HG02588 (cell line): ENCODE measurements at regions not wholly inside any gene's neighbourhood (a gene's known extent, or its start where the extent isn't known, plus 50 kb on each side); places are given as distances from the start of the nearest gene placed in this dataset.
"Not testable (repeated sequence)": the region's sequence is repeated elsewhere in the genome, so short reads cannot be mapped to it uniquely, and the experiment has no call there.

ENCODE experiments used
- ATAC-seq: cut with Tn5 transposase; IDR thresholded peaks from one replicate; pipeline ENCODE4 v1.9.1; 2021; ENCODE audit warnings: mild to moderate bottlenecking, moderate library complexity; ENCODE audit not compliant: unreplicated experiment

DNA sequence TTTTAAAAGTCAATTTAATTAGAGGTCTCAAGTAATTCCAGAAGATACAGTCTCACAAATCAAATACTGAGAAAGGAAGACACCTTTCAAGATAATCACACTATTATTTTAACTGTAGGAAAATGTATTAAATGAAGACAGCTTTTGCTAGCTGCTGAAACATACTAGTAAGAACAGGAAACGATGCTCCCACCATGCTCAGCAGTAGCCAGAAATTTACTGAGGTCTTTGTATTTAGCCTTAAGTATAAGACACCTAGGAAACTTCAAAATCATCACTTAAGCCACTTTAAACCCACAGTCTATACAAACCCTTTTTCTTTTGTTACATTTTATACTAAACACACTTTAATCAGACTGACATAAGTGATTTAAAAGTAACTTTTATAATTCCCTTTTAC is 72.7 kb upstream of the NPIPB12 start:
- ATAC-seq = not testable (repeated sequence)

DNA sequence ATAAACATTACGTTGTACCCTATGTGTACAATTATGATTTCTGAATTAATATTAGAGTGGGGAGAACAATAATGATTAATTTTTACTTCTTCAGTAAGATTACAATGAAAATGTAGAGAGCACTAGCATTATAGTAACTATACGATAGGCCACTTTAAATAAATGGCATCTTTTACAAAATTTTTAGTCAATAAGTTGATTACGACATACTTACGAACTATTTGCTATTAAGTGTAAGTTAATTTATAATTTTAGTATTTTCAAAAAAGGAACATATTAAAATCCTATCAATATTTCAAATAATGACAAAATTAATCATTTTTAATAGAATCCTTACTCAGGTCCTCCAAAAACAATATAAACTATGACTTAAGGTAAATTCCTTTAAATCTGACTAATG is 75.6 kb upstream of the NPIPB12 start:
- not testable (repeated sequence) for ATAC-seq

DNA sequence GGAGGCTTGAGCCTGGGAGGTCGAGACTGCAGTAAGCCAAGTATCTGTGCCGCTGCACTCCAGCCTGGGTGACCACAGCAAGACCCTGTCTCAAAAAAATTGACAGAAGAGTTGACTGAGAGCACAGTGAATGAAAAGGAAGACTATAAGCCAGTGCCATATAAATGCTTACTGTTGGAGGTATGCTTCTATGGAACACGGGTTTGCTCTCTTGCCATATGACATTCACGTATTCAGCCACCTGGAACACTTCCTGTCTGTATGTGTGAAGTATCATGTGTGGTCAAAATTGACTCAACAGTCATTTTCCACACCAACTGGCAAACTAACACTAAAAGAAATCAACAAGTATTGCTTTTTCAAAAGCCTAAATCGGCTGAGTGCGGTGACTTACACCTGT is 71.1 kb upstream of the SPN start:
- not testable (repeated sequence) for ATAC-seq

DNA sequence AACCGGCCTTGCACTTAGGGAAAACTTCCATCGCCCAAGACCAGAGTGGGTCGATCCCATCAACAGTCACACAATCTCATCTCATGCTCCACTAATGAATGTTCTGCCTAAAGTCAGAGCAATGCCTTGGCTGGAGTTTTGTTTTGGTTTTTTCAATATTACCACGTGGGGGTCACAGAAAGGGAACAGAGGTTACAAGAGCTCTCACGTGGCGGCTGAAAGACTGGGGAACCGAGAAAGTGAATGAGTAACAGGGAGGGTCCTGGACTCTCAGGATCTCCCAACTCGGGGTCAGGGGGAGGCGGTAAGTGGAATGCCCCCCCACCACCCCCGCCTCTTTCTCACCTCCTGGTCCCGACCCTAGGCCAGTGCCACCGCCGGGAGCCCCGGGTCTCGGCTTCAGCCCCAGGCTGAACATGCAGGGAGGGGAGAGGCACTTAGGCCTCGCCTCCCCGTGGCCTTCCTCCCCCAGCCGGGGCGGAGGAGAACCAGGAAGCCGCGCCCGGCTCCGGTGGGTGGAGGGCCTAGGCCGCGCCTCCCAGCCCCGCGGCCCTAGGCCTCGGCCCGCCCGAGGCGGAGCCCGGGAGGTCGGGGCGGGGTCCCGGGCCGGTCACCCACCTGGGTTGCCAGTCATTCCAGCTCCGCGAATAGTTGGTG is 68.7 kb upstream of the SPN start:
- ATAC-seq = peak; percentile 39

DNA sequence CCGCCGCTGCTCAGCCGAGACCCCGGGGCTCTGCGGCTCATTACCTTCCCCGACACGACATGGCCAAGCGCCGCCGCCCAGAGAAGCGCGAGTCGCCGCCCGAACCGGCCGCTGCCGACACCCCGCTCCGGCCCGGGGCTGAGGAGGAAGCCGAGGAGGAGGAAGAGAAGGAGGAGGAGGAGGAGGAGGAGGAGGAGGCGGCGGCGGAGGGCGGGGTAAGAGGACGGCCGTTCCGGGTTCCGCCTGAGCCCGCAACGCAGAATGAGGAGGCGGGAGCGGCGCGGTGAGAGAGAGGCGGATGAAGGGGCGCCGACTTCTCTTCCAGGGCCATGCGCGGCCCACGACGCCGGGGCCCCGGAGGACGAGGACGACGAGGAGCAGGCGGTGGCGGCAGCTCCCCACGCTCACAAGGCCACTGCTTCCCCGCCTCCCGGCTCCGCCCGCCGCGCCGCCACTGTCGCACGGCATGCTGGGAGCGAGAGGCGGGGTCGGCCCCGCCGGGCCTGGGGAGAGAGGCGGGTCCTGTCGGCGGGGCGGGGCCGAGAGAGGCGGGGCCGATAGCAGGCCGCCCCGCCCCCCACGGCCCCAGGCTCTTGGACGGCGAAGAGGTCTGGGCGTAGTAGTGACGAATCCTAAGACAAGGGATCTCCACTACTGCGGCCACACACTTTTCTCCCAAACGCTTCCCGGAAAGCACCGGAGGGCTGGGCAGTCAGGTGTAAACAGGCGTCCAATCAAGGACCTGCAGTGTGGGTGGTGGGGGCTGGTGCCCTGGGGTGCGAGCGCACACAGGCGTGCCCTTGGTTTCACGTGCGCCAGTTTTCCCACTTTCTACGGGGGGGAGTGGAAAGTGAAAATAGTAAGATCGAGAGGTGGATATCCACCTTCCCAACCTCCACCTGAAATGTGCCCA is 67.9 kb upstream of the SPN start:
- peak; percentile 71 for ATAC-seq

DNA sequence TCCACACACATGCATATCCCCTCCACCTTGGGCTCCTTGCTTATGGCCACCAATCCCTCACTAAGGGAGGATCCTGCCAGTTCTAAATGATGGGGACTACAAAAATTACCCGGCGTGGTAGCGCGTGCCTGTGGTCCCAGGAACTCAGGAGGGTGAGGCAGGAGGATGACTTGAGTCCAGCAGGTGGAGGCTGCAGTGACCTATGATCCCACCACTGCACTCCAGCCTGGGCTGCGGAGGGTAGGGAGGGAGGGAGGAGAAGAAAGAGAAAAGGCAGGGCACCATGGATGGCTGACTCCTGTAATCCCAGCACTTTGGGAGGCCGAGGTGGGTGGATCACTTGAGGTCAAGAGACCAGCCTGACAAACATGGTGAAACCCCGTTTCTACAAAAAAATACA is 66.0 kb upstream of the SPN start:
- not testable (repeated sequence) for ATAC-seq

DNA sequence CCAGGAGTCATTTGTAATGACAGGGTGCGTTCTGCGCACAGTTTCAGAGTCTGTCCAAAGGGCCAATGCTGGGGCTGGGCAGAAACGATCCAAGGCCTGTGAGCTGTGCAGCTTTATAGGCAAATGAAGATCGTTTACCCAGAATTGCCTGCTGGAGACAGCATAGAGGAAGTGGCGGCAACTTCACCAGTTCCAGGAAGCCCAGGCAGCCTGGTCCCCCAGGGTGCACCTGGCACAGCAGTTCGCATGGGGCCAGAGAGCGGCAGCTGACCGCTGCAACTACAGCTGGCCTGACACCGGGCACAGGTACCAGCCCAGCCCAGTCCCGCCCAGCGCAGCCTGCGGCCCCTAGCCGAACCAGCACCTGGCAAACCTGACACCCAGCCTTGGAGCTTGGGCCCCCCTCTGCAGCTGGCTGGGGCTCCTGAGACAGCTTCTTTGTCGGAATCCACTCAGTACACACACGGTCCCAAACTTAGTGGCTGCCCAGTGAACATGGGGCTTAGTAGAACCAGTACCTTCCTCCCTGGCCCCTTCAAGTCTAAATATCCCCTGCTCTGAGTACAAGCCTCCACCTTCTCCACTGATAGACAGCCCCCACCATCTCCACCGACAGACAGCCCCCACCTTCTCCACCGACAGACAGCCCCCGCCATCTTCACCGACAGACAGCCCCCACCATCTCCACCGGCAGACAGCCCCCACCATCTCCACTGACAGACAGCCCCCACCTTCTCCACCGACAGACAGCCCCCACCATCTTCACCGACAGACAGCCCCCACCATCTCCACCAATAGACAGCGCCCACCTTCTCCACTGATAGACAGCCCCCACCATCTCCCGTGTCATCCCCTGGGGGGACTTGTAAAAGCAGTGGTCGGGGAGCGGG is 62.7 kb upstream of the SPN start:
- ATAC-seq = not testable (repeated sequence)

DNA sequence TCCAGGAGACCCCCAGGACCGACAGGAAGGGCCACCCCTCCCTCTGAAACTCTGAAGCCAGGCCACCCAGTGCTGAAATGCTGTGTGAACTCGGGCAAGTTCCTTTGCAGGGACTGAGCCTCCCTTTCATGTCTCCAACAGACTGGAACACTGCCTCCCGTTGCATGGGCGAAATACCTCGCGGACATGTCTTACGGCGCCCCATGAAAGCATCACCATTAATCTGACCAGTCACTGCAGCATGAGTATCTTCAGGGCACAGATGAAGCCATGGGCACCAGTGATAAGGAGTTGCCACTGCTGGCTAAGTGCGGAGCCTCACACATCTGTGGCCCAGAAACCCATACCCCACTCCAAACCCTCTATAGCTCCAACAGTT is 60.8 kb upstream of the SPN start:
- not testable (repeated sequence) for ATAC-seq

DNA sequence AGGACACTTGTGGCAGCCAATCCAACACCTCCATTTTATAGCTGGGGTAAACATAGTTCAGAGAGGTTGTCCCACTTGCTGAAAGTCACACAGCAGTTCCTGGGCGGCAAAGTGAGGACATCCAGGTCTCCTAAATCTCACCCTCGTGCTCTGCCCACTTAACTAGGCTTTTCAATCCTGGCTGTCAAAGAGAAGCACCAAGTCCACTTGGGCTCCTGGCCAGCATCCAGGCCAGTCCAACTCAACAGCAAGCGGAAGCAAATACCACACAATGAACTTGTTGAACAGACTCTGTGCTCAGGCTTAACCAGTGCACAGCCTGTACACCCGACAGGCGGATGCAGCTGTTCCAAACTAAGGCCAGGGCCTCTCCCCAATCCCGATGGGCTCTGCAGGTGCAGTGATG is 60.4 kb upstream of the SPN start:
- not testable (repeated sequence) for ATAC-seq

DNA sequence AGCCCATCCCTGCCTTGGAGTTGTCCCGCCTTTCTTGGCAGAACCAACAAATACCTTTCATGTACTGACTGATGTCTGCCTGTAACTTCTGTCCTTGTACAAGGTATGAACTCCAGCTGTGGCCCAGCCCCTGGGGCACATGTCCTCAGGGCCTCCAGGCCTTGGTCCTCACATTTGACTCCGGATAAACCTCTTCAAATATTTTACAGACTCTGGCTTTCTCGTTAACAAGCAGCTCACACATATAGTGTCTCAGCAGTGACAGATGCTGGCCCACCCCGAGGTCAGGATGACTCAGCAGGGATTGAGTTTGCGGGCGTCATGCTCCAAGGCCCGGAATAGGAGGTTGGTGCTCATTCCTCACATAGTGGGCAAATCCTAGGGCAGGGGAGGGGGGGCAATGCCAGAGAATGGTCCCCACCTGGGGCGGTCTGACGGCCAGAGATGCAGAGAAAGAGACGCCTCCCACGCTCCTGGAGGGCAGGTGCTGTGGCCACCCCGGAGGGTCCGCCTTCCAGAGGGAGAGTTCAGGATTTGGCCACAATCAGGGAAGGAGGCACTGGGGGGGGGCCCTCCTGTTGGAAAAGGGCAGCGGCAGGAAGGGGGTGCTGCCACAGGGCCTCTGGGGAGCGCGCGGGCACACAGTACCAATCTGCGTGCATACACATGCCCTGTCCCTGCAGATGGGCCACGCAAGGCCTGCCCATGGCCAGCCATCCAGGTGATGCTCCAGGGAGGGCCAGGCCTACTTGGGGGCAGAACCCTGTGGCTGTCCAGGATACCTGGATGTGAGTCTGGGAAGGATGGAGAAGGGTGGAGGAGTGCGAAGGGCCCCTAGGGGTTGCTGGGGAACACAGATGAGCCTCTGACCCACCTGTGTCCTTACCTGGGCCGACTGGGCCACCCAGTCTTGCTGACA is 58.2 kb upstream of the SPN start:
- ATAC-seq = not testable (repeated sequence)

DNA sequence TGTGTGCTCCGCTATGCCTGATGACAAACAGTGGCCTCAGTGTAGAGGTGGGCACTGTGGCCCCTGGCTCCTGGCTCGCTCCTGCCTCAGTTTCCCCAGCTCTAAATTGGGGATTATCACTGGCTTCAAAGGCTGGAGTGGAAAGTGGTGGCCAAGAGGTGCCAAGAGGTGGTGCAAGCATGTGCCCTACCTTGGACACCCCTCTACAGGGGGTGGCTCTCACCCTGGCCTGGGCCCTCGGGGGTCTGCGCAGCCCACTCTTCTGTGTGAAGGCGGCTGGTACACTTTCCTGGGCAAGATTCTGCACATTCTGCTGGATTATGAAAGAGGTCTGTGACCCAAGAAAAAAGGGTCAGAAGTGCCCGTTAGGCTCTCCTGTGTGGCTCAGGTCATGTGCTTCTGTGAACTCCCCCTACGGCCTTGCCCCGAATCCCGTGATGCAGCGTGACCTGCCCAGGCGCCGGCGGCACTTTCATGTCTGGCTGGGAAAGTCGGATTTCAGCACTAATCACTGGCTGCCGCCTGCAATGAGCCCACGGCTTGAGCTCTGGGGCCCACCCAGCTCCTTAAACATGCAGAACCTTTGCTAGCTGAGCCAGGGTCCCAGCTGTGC is 57.3 kb upstream of the SPN start:
- ATAC-seq = not testable (repeated sequence)

DNA sequence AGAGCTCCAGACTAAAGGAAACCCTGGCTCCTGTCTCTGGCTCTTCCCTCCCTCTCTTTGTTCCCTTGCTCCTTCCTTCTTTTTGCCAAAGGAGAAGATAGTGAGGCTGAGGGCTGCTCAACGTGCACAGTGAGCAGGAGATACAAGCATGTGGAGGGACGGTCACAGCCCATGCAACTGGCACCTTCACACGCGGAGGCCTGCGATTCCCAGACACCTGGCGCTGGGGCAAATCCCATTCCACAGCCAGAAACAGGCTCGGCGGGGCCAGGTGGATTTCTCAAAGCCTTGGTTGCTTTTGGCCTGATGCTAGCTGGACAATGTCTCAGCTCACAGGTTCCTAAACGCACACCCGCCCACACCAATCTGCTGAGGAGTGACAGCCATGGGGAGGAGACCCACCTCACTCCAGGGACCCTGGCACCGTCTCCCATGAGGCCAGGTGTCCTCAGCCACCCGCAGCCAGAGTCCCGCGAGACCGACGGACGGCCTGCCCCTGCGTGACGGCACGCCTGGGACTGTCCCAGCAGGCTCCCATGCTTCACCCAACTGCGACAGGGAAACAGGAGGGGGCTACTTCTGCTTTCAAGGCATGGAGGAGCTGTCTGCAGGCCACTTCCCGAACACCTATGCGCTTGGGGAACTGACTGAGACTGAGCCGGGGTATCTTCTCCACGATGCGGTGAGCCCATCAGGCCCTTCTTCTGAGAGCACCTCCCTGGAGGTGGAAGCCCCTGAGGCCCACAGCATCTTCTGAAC is 56.2 kb upstream of the SPN start:
- not testable (repeated sequence) for ATAC-seq

DNA sequence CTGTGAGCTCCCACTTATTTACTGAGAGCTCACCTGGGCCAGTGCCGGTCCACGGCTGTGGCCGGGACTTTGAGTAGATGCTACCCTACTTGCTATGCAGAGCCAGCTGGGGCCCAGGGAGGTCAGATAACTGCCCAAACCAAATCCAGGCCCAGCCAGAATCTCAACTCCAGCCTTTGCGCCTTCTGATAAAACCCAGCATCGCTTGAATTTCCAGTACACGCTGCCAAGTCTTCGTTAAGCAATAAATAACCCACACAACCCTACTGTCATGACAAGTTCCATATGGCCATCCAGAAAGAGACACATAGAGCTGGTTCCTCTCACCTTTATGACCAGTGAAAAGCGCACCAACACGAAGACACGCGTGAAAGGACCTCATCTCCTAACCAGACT is 55.6 kb upstream of the SPN start:
- ATAC-seq = not testable (repeated sequence)

DNA sequence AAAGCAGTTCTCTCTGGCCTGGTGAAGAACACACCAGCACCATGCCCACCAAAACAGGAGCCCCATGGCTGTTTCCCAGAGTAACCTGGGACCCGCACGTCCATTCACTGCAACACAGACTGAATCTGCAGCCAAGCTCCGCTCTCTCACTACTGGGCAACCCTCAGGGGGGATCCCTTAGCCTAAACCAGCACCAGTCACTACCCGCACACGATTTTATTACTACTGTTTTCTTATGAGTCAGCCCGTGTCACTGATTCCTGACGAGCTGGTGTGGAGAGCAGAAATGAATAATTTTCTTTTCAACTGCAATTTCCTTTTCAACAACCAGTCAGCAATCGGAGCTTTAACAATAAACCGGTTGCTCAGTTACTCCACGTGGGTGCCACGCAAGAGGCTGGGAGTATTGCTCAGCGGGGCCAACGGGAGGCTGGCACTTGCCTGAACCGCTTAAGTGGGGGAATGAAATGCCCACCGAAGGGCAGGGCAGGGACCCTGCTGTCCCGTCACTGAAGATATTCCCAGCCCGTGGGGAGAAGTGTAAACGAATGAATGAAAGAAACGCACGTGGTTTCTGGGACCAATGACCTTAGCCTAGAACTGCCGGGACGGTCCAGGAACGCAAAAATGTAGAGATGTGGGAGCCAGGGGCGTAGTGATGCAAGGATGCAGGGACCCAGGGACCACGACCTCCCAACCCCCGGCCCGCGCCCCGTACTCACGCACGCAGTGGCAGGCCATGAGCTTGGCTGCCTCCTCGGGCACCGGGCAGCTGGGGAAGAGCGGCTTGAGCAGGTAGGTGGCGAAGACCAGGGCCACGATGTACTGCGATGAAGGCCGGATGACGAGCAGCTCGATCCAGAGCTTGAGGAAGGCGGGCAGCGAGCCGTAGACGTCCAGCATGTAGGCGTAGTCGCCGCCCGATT is 50.4 kb upstream of the SPN start:
- not testable (repeated sequence) for ATAC-seq
